ENCODE measurements at regions not wholly inside any gene's neighbourhood (a gene's known extent, or its start where the extent isn't known, plus 50 kb on each side); places are given as distances from the start of the nearest gene placed in this dataset.
A peak's percentile ranks its signal among the peaks of the same experiment; 100 is the strongest.

DNA sequence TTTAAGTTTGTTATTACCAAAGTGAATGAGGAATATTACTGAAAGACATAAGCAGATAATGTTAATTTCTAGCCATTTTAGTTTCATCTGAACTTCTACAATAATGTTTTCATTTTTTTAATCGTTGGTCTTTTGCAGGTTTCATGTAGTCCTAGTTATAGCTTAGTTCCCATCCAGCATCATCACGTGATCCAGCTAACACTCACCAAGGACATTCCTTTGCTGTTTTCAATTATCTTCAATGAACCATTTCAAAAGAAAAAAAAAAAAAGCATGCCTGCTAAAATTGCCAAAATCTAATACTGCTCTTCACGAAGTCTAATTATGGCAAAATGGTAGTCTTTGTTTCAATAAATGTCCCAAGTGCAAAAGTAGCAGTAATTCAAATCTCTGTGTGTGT is 187.7 kb upstream of the ATXN7L3B start:
- H3K4me2 ChIP-seq (ENCODE audit: insufficient read depth, low read length) = peak overlapping the region; percentile 27
- no peak for TF ChIP-seq CTCF (IDR thresholded peaks at IDR 0.05; ENCODE audit: extremely low read depth, low read depth, low read length)
- H3K79me2 ChIP-seq (ENCODE audit: insufficient read depth, low read length) = no peaks in the 10 kb centered on the region
- H3K36me3 ChIP-seq (ENCODE audit: insufficient read depth, low read length) = no peaks in the 10 kb centered on the region
- H3K4me1 ChIP-seq (ENCODE audit: insufficient read depth, low read length) = no peaks in the 10 kb centered on the region
- H3K27ac ChIP-seq (ENCODE audit: low read depth, low read length) = no peak overlapping the region
- H3K9me3 ChIP-seq (ENCODE audit: low read depth, low read length) = no peaks in the 10 kb centered on the region
- no peak overlapping the region for H3K4me3 ChIP-seq (ENCODE audit: insufficient read depth, low read length)
- no peak for DNase-seq (ENCODE audit: insufficient read length, low spot score, missing footprints)
- H2AFZ ChIP-seq (ENCODE audit: low read length) = peak overlapping the region; percentile 67
- H3K27me3 ChIP-seq (ENCODE audit: insufficient read depth, low read length) = no peaks in the 10 kb centered on the region
- no peaks in the 10 kb centered on the region for H4K20me1 ChIP-seq (ENCODE audit: insufficient read depth, low read length)

DNA sequence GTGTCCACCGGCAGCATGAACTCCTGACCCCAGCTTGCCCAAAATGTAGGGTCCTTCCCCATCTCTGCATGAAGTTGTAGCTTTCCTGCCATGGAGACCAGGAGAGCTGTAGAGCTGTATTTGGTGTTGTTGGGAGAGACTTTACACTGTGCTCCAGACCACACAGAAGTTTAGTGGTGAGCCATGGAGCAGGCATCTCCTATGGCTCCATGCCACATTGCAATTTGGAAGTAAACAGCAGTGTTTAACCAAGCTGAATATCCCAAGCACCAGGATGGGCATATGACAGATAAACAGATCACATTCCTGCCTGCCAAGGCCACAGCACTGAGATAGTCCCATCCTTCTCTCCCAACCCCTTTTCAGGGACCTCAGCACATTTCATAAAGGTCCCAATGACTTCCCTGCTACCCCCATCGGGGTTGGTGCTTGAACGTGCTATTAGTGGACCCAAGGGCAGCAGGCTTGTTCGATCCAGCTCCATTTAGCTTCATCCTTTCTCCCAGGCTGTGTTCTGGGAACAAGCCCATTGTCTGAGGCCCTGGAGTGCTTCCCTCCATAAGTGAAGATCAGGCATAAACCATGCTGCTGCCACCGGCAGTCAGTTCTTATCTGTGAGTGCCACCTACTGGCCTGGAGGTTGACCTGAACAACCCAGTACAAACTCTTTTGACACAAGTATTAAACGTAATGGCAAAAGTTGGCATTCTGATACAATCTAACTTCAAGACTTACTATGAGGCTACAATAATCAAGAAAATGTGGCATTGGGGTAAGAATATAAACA is 172.3 kb upstream of the ATXN7L3B start:
- Histone ChIP-seq H3K79me2 (ENCODE audit: insufficient read depth, low read length) (no peaks in the 10 kb centered on the region), H3K27ac (ENCODE audit: low read depth, low read length) (no peak overlapping the region), H3K9me3 (ENCODE audit: low read depth, low read length) (no peaks in the 10 kb centered on the region), H2AFZ (ENCODE audit: low read length) (peak overlapping the region; percentile 73), H3K4me2 (ENCODE audit: insufficient read depth, low read length) (peak overlapping the region; percentile 25), H3K4me3 (ENCODE audit: insufficient read depth, low read length) (no peak overlapping the region), H4K20me1 (ENCODE audit: insufficient read depth, low read length) (no peaks in the 10 kb centered on the region), H3K27me3 (ENCODE audit: insufficient read depth, low read length) (no peaks in the 10 kb centered on the region), H3K36me3 (ENCODE audit: insufficient read depth, low read length) (no peaks in the 10 kb centered on the region), H3K4me1 (ENCODE audit: insufficient read depth, low read length) (peaks cover 6% of the 10 kb centered on the region)
- TF ChIP-seq CTCF (IDR thresholded peaks at IDR 0.05; ENCODE audit: extremely low read depth, low read depth, low read length) = peak; percentile 81
- peak; percentile 15 for DNase-seq (ENCODE audit: insufficient read length, low spot score, missing footprints)

GRCh38 chr12:74370608-74371216 is 166.9 kb upstream of the ATXN7L3B start:
- H3K9me3 ChIP-seq (ENCODE audit: low read depth, low read length) = no peaks in the 10 kb centered on the region

More at GRCh38 chr12:74370608-74371216, 166.9 kb upstream of the ATXN7L3B start:
- Histone ChIP-seq H2AFZ (ENCODE audit: low read length) (no peak overlapping the region), H3K4me1 (ENCODE audit: insufficient read depth, low read length) (no peaks in the 10 kb centered on the region), H3K4me3 (ENCODE audit: insufficient read depth, low read length) (no peak overlapping the region), H4K20me1 (ENCODE audit: insufficient read depth, low read length) (no peaks in the 10 kb centered on the region), H3K36me3 (ENCODE audit: insufficient read depth, low read length) (no peaks in the 10 kb centered on the region), H3K27me3 (ENCODE audit: insufficient read depth, low read length) (no peaks in the 10 kb centered on the region), H3K79me2 (ENCODE audit: insufficient read depth, low read length) (no peaks in the 10 kb centered on the region), H3K27ac (ENCODE audit: low read depth, low read length) (no peak overlapping the region), H3K4me2 (ENCODE audit: insufficient read depth, low read length) (no peak overlapping the region)
- DNase-seq (ENCODE audit: insufficient read length, low spot score, missing footprints) = no peak
- TF ChIP-seq CTCF (IDR thresholded peaks at IDR 0.05; ENCODE audit: extremely low read depth, low read depth, low read length) = no peak

All from osteoblast (primary cell).